GM23338 (cell line): ENCODE measurements at regions not wholly inside any gene's neighbourhood (a gene's known extent, or its start where the extent isn't known, plus 50 kb on each side); places are given as distances from the start of the nearest gene placed in this dataset.

Experiments
- ATAC-seq: fragments of 200-7000 bp; cut with Tn5 transposase; 3 replicates; pipeline ENCODE4 v1.9.1; 2020
- DNase-seq: peaks from one replicate; pipeline ENCODE4 v3.0.0-alpha.2; 2015; ENCODE audit warnings: low spot score
- H2AFZ ChIP-seq: fragments of 200-600 bp; sonication (generic); 2 replicates; pipeline ENCODE4 v1.8.0; 2016; ENCODE audit warnings: antibody characterized with exemption, mild to moderate bottlenecking, moderate library complexity
- H3F3A ChIP-seq: fragments of 200-600 bp; sonication (generic); replicated peaks from 2 replicates; pipeline ENCODE4 v1.8.0; 2017; ENCODE audit warnings: antibody characterized with exemption, mixed run types, low read depth
- H3K27ac ChIP-seq: fragments of 200-600 bp; sonication (generic); 2 replicates; pipeline ENCODE4 v1.6.1; 2016; ENCODE audit warnings: low read depth
- H3K27me3 ChIP-seq: fragments of 200-600 bp; sonication (generic); 2 replicates; pipeline ENCODE4 v1.8.0; 2016; ENCODE audit warnings: mild to moderate bottlenecking, mixed run types, moderate library complexity; ENCODE audit not compliant: insufficient read depth
- H3K36me3 ChIP-seq: fragments of 200-600 bp; sonication (generic); 2 replicates; pipeline ENCODE4 v1.8.0; 2016; ENCODE audit warnings: mild to moderate bottlenecking; ENCODE audit not compliant: insufficient read depth
- H3K4me1 ChIP-seq: fragments of 200-600 bp; sonication (generic); 2 replicates; pipeline ENCODE4 v1.8.0; 2016; ENCODE audit warnings: mild to moderate bottlenecking, moderate library complexity; ENCODE audit not compliant: insufficient read depth
- H3K4me2 ChIP-seq: fragments of 200-600 bp; sonication (generic); 2 replicates; pipeline ENCODE4 v1.7.1; 2017; ENCODE audit warnings: mixed run types
- H3K4me3 ChIP-seq: fragments of 200-600 bp; sonication (generic); 2 replicates; pipeline ENCODE4 v1.6.1; 2016; ENCODE audit warnings: mixed run types
- H3K79me2 ChIP-seq: fragments of 200-600 bp; sonication (generic); replicated peaks from 2 replicates; pipeline ENCODE4 v1.8.0; 2017; ENCODE audit warnings: mild to moderate bottlenecking; ENCODE audit not compliant: insufficient read depth
- H3K9me2 ChIP-seq: fragments of 200-600 bp; sonication (generic); 2 replicates; pipeline ENCODE4 v1.8.0; 2017; ENCODE audit not compliant: insufficient read depth
- H4K20me1 ChIP-seq: fragments of 200-600 bp; sonication (generic); replicated peaks from 2 replicates; pipeline ENCODE4 v1.8.0; 2017; ENCODE audit warnings: mild to moderate bottlenecking; ENCODE audit not compliant: insufficient read depth
- H3K27ac Mint-ChIP-seq: 2 replicates; pipeline ENCODE4 v1.8.0; 2020; ENCODE audit warnings: inconsistent platforms, mild to moderate bottlenecking, moderate library complexity, mixed read lengths
- H3K27me3 Mint-ChIP-seq: 3 replicates; pipeline ENCODE4 v1.8.0; 2022; ENCODE audit warnings: low read depth, mild to moderate bottlenecking, moderate library complexity, mixed read lengths, inconsistent platforms; ENCODE audit not compliant: insufficient read depth, poor library complexity
- H3K36me3 Mint-ChIP-seq: 3 replicates; pipeline ENCODE4 v1.8.0; 2021; ENCODE audit warnings: low read depth, mild to moderate bottlenecking, inconsistent platforms, moderate library complexity, mixed read lengths
- H3K4me1 Mint-ChIP-seq: 3 replicates; pipeline ENCODE4 v1.8.0; 2020; ENCODE audit warnings: mild to moderate bottlenecking, inconsistent platforms, mixed read lengths
- H3K4me3 Mint-ChIP-seq: 3 replicates; pipeline ENCODE4 v1.8.0; 2021; ENCODE audit warnings: moderate library complexity, mild to moderate bottlenecking, inconsistent platforms, mixed read lengths
- H3K9me3 Mint-ChIP-seq: 3 replicates; pipeline ENCODE4 v1.8.0; 2020; ENCODE audit warnings: moderate library complexity, mild to moderate bottlenecking, inconsistent platforms, mixed read lengths
- CREB1 ChIP-seq: fragments of 250-450 bp; sonication (Bioruptor Pico); IDR thresholded peaks from 2 replicates; pipeline ENCODE4 v1.5.0; 2020; ENCODE audit warnings: low read depth, mild to moderate bottlenecking, moderate library complexity
- EZH2 ChIP-seq: fragments of 200-600 bp; sonication (generic); IDR thresholded peaks from one replicate; pipeline ENCODE4 v1.8.0; 2017; ENCODE audit warnings: antibody characterized with exemption, mild to moderate bottlenecking, low read depth; ENCODE audit not compliant: unreplicated experiment
- EZH2phosphoT487 ChIP-seq: fragments of 200-600 bp; sonication (generic); IDR thresholded peaks from one replicate; pipeline ENCODE4 v1.8.1; 2018; ENCODE audit warnings: antibody characterized with exemption; ENCODE audit not compliant: unreplicated experiment
- JUNB ChIP-seq: IDR thresholded peaks from one replicate; pipeline ENCODE4 v1.6.1; 2016; ENCODE audit warnings: antibody characterized with exemption; ENCODE audit not compliant: unreplicated experiment
- NANOG ChIP-seq: IDR thresholded peaks from 2 replicates; pipeline ENCODE4 v1.6.1; 2016; ENCODE audit warnings: antibody characterized with exemption, borderline replicate concordance
- POLR2AphosphoS5 ChIP-seq: IDR thresholded peaks from 2 replicates; pipeline ENCODE4 v1.6.1; 2016; ENCODE audit warnings: antibody characterized with exemption, low read depth
- ZNF114 ChIP-seq: fragments of 250-450 bp; sonication (Bioruptor Pico); IDR thresholded peaks from 2 replicates; pipeline ENCODE4 v1.5.0; 2020; ENCODE audit warnings: mild to moderate bottlenecking, moderate library complexity
- TF ChIP-seq, protein P1 (sequence below): fragments of 250-450 bp; sonication (Bioruptor Pico); IDR thresholded peaks from 2 replicates; pipeline ENCODE4 v1.5.0; 2020; ENCODE audit warnings: mild to moderate bottlenecking, moderate library complexity

DNA sequence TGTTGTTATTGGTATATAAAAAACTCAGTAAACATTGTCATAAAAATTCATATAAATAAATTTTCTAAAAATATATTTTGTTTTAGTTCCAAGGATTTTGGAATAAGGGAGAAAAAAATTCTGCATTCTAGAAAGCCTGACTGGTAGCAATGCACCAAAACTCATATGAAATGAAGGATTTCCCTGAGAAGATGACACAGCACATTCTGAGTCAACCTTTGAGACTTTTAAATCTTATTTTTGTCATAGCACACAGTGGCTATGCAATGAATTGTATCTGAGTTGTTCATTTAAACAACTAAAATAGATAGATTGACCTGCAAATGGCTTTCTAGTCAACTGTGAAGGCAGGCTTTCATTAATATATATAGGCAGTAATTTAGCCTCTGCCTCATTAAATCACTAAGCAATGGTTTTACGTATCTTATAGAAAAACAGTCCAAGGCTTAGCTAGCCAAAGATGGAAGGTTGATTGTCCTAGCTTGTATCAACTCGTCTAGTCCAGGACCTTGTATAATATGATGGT, 239.1 kb upstream of the NEIL3 start (continued):
- TF ChIP-seq, protein P1, sequence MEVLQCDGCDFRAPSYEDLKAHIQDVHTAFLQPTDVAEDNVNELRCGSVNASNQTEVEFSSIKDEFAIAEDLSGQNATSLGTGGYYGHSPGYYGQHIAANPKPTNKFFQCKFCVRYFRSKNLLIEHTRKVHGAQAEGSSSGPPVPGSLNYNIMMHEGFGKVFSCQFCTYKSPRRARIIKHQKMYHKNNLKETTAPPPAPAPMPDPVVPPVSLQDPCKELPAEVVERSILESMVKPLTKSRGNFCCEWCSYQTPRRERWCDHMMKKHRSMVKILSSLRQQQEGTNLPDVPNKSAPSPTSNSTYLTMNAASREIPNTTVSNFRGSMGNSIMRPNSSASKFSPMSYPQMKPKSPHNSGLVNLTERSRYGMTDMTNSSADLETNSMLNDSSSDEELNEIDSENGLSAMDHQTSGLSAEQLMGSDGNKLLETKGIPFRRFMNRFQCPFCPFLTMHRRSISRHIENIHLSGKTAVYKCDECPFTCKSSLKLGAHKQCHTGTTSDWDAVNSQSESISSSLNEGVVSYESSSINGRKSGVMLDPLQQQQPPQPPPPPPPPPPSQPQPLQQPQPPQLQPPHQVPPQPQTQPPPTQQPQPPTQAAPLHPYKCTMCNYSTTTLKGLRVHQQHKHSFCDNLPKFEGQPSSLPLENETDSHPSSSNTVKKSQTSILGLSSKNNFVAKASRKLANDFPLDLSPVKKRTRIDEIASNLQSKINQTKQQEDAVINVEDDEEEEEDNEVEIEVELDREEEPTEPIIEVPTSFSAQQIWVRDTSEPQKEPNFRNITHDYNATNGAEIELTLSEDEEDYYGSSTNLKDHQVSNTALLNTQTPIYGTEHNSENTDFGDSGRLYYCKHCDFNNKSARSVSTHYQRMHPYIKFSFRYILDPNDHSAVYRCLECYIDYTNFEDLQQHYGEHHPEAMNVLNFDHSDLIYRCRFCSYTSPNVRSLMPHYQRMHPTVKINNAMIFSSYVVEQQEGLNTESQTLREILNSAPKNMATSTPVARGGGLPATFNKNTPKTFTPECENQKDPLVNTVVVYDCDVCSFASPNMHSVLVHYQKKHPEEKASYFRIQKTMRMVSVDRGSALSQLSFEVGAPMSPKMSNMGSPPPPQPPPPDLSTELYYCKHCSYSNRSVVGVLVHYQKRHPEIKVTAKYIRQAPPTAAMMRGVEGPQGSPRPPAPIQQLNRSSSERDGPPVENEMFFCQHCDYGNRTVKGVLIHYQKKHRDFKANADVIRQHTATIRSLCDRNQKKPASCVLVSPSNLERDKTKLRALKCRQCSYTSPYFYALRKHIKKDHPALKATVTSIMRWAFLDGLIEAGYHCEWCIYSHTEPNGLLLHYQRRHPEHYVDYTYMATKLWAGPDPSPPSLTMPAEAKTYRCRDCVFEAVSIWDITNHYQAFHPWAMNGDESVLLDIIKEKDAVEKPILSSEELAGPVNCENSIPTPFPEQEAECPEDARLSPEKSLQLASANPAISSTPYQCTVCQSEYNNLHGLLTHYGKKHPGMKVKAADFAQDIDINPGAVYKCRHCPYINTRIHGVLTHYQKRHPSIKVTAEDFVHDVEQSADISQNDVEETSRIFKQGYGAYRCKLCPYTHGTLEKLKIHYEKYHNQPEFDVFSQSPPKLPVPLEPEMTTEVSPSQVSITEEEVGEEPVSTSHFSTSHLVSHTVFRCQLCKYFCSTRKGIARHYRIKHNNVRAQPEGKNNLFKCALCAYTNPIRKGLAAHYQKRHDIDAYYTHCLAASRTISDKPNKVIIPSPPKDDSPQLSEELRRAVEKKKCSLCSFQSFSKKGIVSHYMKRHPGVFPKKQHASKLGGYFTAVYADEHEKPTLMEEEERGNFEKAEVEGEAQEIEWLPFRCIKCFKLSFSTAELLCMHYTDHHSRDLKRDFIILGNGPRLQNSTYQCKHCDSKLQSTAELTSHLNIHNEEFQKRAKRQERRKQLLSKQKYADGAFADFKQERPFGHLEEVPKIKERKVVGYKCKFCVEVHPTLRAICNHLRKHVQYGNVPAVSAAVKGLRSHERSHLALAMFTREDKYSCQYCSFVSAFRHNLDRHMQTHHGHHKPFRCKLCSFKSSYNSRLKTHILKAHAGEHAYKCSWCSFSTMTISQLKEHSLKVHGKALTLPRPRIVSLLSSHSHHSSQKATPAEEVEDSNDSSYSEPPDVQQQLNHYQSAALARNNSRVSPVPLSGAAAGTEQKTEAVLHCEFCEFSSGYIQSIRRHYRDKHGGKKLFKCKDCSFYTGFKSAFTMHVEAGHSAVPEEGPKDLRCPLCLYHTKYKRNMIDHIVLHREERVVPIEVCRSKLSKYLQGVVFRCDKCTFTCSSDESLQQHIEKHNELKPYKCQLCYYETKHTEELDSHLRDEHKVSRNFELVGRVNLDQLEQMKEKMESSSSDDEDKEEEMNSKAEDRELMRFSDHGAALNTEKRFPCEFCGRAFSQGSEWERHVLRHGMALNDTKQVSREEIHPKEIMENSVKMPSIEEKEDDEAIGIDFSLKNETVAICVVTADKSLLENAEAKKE, result no peak
- TF ChIP-seq EZH2phosphoT487, result no peak
- no peak for TF ChIP-seq EZH2

DNA sequence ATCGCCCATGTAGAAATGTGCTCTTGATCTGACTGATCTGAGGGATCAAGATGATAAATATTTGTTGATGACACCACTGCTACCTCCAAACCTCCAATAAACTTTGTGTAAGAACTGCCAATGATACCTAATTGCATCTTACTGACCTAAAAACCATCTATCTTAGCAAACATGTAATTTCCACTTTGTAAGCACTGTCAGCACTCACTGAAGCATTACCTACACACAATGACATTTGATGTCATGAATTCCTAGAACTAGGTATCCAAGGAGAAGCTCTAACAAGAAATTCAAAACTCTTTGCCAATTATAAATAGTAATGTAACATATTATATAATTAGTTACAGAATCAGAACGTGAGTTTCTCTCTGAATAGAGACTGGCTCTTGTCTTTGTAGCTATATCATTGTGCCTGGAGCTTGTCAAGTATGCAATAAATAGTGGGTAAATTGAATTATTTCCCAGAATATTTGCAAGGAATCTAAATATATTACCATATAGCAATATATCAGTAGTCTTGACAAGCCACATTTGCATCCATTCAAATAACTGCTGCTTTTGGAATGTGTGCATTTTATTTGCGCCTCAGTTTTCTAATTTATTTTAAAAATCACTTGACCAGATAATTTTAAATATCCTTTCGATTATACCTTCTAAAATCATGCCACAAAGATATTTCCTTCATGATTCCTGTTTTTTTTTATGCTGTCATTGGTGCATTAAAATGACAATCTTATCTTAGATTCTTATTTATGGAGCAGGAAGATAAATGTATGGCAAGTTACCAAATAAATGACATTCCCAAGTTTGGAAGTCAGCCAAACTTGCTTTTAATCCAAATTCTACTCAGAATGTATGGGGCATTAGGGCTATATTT, 232.3 kb upstream of the NEIL3 start:
- no peaks in the 10 kb centered on the region for H3K4me1 Mint-ChIP-seq
- Histone ChIP-seq H3K4me2 (no peak overlapping the region), H3K27me3 (no peaks in the 10 kb centered on the region), H2AFZ (no peak overlapping the region), H3K27ac (no peak overlapping the region), H3K4me3 (no peak overlapping the region), H3F3A (no peaks in the 10 kb centered on the region), H4K20me1 (no peaks in the 10 kb centered on the region), H3K36me3 (no peaks in the 10 kb centered on the region), H3K9me2 (no peaks in the 10 kb centered on the region), H3K4me1 (no peaks in the 10 kb centered on the region), H3K79me2 (no peaks in the 10 kb centered on the region)
- no peak overlapping the region for H3K27ac Mint-ChIP-seq
- no peaks in the 10 kb centered on the region for H3K36me3 Mint-ChIP-seq
- DNase-seq, result no peak
- H3K9me3 Mint-ChIP-seq, result no peaks in the 10 kb centered on the region; the same call in 2 of the 3 replicates
- no peaks in the 10 kb centered on the region for H3K27me3 Mint-ChIP-seq
- no peak for ATAC-seq
- no peak overlapping the region for H3K4me3 Mint-ChIP-seq
- TF ChIP-seq EZH2phosphoT487, result no peak
- TF ChIP-seq EZH2, result no peak
- TF ChIP-seq CREB1 (CRISPR knock-in tag), result no peak
- no peak for TF ChIP-seq JUNB
- TF ChIP-seq ZNF114 (CRISPR knock-in tag), result no peak
- TF ChIP-seq NANOG, result no peak
- TF ChIP-seq, protein P1, result no peak
- TF ChIP-seq POLR2AphosphoS5, result no peak
